PC-3 (cell line): ENCODE measurements at regions not wholly inside any gene's neighbourhood (a gene's known extent, or its start where the extent isn't known, plus 50 kb on each side); places are given as distances from the start of the nearest gene placed in this dataset.

Experiments
- ATAC-seq: fragments of 200-7000 bp; cut with Tn5 transposase; 2 replicates; pipeline ENCODE4 v1.9.1; 2020; ENCODE audit warnings: mild to moderate bottlenecking, moderate library complexity
- BruUV-seq: library from RNA; stranded (reverse); fragments of 400-500 nt; replicated peaks from 2 replicates; lab custom pipeline; 2021; lab: Mats Ljungman, UMichigan
- CTCF ChIA-PET: fragments of 300-600 bp; sonication (Branson Sonifier 250); formaldehyde crosslinking; loops from one replicate; lab custom pipeline; 2022; ENCODE audit warnings: antibody characterized with exemption; lab: Charles Lee
- POLR2A ChIA-PET: fragments of 300-600 bp; sonication (Branson Sonifier 250); formaldehyde crosslinking; loops from one replicate; lab custom pipeline; 2022; ENCODE audit warnings: antibody characterized with exemption; ENCODE audit not compliant: unreplicated experiment; lab: Charles Lee
- DNase-seq: peaks from one replicate; pipeline ENCODE4 v3.0.0-alpha.2; 2015
- H2AFZ ChIP-seq: fragments of 300-600 bp; sonication (generic); 2 replicates; pipeline ENCODE4 v1.6.0; 2016; ENCODE audit warnings: antibody characterized with exemption, low read length
- H3F3A ChIP-seq: fragments of 300-600 bp; sonication (generic); one replicate; pipeline ENCODE4 v1.6.0; 2017; ENCODE audit warnings: antibody characterized with exemption, low read length, control low read depth, mild to moderate bottlenecking; ENCODE audit not compliant: unreplicated experiment
- H3K27ac ChIP-seq: fragments of 300-600 bp; sonication (generic); 2 replicates; pipeline ENCODE4 v1.5.1; 2016; ENCODE audit warnings: mild to moderate bottlenecking, low read length
- H3K27me3 ChIP-seq: fragments of 300-600 bp; sonication (generic); 2 replicates; pipeline ENCODE4 v1.6.1; 2016; ENCODE audit warnings: low read length, mixed read lengths
- H3K36me3 ChIP-seq: fragments of 300-600 bp; sonication (generic); 2 replicates; pipeline ENCODE4 v1.6.1; 2016; ENCODE audit warnings: low read depth, mixed run types, low read length, mixed read lengths
- H3K4me1 ChIP-seq: fragments of 300-600 bp; sonication (generic); 2 replicates; pipeline ENCODE4 v1.5.1; 2016; ENCODE audit warnings: low read length; ENCODE audit not compliant: insufficient read depth
- H3K4me2 ChIP-seq: fragments of 300-600 bp; sonication (generic); 2 replicates; pipeline ENCODE4 v1.6.0; 2016; ENCODE audit warnings: low read length
- H3K4me3 ChIP-seq: fragments of 300-600 bp; sonication (generic); 2 replicates; pipeline ENCODE4 v1.5.1; 2016; ENCODE audit warnings: mild to moderate bottlenecking, low read length, mixed read lengths
- H3K79me2 ChIP-seq: fragments of 300-600 bp; sonication (generic); 2 replicates; pipeline ENCODE4 v1.6.1; 2017; ENCODE audit warnings: low read length, mixed read lengths
- H3K9ac ChIP-seq: fragments of 300-600 bp; sonication (generic); 2 replicates; pipeline ENCODE4 v1.6.0; 2016; ENCODE audit warnings: mild to moderate bottlenecking, low read length
- H3K9me2 ChIP-seq: fragments of 300-600 bp; sonication (generic); replicated peaks from 2 replicates; pipeline ENCODE4 v1.6.1; 2016; ENCODE audit warnings: mixed run types, low read length, mixed read lengths
- H3K9me3 ChIP-seq: fragments of 300-600 bp; sonication (generic); 2 replicates; pipeline ENCODE4 v1.6.1; 2016; ENCODE audit warnings: low read length, mixed read lengths
- H4K20me1 ChIP-seq: fragments of 300-600 bp; sonication (generic); 2 replicates; pipeline ENCODE4 v1.6.1; 2016; ENCODE audit warnings: low read length, mixed read lengths
- EZH2 ChIP-seq: fragments of 300-600 bp; sonication (generic); IDR thresholded peaks from one replicate; pipeline ENCODE4 v1.6.1; 2017; ENCODE audit warnings: antibody characterized with exemption, mild to moderate bottlenecking, low read length; ENCODE audit not compliant: unreplicated experiment
- EZH2phosphoT487 ChIP-seq: fragments of 300-600 bp; sonication (generic); IDR thresholded peaks from 2 replicates; pipeline ENCODE4 v1.6.1; 2018; ENCODE audit warnings: mild to moderate bottlenecking, antibody characterized with exemption, low read length, borderline replicate concordance
- intact Hi-C: fragments of 100-400 bp; cut with micrococcal nuclease; formaldehyde crosslinking; loops from 2 replicates; pipeline ENCODE4 v1.9.0; 2023
- TF ChIP-seq, protein P1 (sequence below): fragments of 300-600 bp; sonication (generic); conservative IDR thresholded peaks from 2 replicates; pipeline ENCODE4 v1.5.1; 2017; ENCODE audit warnings: antibody characterized with exemption, low read depth, mild to moderate bottlenecking, low read length

GRCh38 chr10:121368347-121369025 lies 229.8 kb downstream of the FGFR2 start:
- H3K27me3 ChIP-seq = peaks cover 58% of the 10 kb centered on the region
- H4K20me1 ChIP-seq = no peaks in the 10 kb centered on the region
- H3K9ac ChIP-seq = no peak overlapping the region
- no peak overlapping the region for H2AFZ ChIP-seq
- H3K4me3 ChIP-seq = no peak overlapping the region
- CTCF ChIA-PET = no interaction called here
- ATAC-seq (no peak), DNase-seq (no peak)
- intact Hi-C loops = no loop called here
- H3K4me2 ChIP-seq = no peak overlapping the region
- no peaks in the 10 kb centered on the region for H3K9me3 ChIP-seq
- H3F3A ChIP-seq = no peaks in the 10 kb centered on the region
- no peaks in the 10 kb centered on the region for H3K9me2 ChIP-seq
- TF ChIP-seq, protein P1, sequence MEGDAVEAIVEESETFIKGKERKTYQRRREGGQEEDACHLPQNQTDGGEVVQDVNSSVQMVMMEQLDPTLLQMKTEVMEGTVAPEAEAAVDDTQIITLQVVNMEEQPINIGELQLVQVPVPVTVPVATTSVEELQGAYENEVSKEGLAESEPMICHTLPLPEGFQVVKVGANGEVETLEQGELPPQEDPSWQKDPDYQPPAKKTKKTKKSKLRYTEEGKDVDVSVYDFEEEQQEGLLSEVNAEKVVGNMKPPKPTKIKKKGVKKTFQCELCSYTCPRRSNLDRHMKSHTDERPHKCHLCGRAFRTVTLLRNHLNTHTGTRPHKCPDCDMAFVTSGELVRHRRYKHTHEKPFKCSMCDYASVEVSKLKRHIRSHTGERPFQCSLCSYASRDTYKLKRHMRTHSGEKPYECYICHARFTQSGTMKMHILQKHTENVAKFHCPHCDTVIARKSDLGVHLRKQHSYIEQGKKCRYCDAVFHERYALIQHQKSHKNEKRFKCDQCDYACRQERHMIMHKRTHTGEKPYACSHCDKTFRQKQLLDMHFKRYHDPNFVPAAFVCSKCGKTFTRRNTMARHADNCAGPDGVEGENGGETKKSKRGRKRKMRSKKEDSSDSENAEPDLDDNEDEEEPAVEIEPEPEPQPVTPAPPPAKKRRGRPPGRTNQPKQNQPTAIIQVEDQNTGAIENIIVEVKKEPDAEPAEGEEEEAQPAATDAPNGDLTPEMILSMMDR = no peak
- TF ChIP-seq EZH2phosphoT487 = no peak
- no peaks in the 10 kb centered on the region for H3K36me3 ChIP-seq
- no peak overlapping the region for H3K27ac ChIP-seq
- POLR2A ChIA-PET = no interaction called here
- no TSS peak for BruUV-seq
- H3K79me2 ChIP-seq = no peaks in the 10 kb centered on the region
- no peaks in the 10 kb centered on the region for H3K4me1 ChIP-seq

DNA sequence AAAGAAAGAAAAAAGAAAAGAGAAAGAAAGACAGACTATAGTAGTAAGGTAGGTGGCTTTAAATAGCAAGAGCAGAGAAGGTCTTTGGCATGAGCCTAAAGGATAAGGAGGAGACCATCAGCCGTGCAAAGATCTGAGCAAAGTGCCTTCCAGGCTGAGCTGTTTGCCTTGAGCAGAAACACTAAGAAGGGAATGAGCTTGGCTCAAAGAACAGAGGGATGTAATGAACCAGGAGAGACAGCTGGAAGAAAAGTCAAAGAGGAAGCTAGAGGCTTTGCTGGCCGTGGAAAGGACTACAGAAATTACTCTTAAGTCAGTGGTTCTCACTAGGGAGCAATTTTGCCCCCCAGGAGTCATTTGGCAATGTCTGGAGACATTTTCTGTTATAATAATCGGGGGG lies 228.6 kb downstream of the FGFR2 start:
- ATAC-seq (no peak), DNase-seq (no peak)
- Histone ChIP-seq H3K36me3 (no peaks in the 10 kb centered on the region), H3K9me3 (no peaks in the 10 kb centered on the region), H2AFZ (no peak overlapping the region), H3K4me2 (no peak overlapping the region), H3K9ac (no peak overlapping the region), H3K4me1 (no peaks in the 10 kb centered on the region), H3F3A (no peaks in the 10 kb centered on the region), H3K4me3 (no peak overlapping the region), H3K27me3 (peaks cover 55% of the 10 kb centered on the region), H3K79me2 (no peaks in the 10 kb centered on the region), H3K9me2 (no peaks in the 10 kb centered on the region), H3K27ac (no peak overlapping the region), H4K20me1 (no peaks in the 10 kb centered on the region)
- intact Hi-C loops = no loop called here
- ChIA-PET POLR2A (no interaction called here), CTCF (no interaction called here)
- BruUV-seq = no TSS peak
- TF ChIP-seq EZH2 = no peak
- TF ChIP-seq, protein P1 = no peak
- no peak for TF ChIP-seq EZH2phosphoT487

- Histone ChIP-seq H2AFZ (no peak overlapping the region), H3K79me2 (no peaks in the 10 kb centered on the region), H3K4me2 (no peak overlapping the region), H3F3A (no peaks in the 10 kb centered on the region), H3K9ac (no peak overlapping the region), H3K9me3 (no peaks in the 10 kb centered on the region), H3K27me3 (peaks cover 69% of the 10 kb centered on the region), H3K9me2 (no peaks in the 10 kb centered on the region), H4K20me1 (no peaks in the 10 kb centered on the region), H3K4me3 (no peak overlapping the region), H3K27ac (no peak overlapping the region), H3K36me3 (no peaks in the 10 kb centered on the region), H3K4me1 (no peaks in the 10 kb centered on the region)
- ATAC-seq = no peak
- CTCF ChIA-PET = no interaction called here
- DNase-seq = no peak
- TF ChIP-seq, protein P1 = no peak
- TF ChIP-seq EZH2 (no peak), EZH2phosphoT487 (no peak)
- BruUV-seq = no TSS peak
- intact Hi-C loops = no loop called here
- POLR2A ChIA-PET = no interaction called here
Observed at GRCh38 chr10:121371836-121372235, 226.4 kb downstream of the FGFR2 start.
